Activated CD4-positive, alpha-beta T cell treated with anti-CD3 and anti-CD28 coated beads, Interleukin-2, amount 10 ng/mL, durations not matched to agents 24 days and 14 days (primary cell): ENCODE measurements at regions not wholly inside any gene's neighbourhood (a gene's known extent, or its start where the extent isn't known, plus 50 kb on each side); places are given as distances from the start of the nearest gene placed in this dataset.
"Not testable (repeated sequence)": the region's sequence is repeated elsewhere in the genome, so short reads cannot be mapped to it uniquely, and the experiment has no call there.

Source experiments
- DNase-seq: peaks from one replicate; pipeline ENCODE4 v3.0.0; 2022
- H3K27ac Mint-ChIP-seq: one replicate; pipeline ENCODE4 v1.8.0; 2022; ENCODE audit warnings: mild to moderate bottlenecking, mixed read lengths
- H3K27me3 Mint-ChIP-seq: one replicate; pipeline ENCODE4 v1.8.0; 2022; ENCODE audit warnings: mixed read lengths
- H3K36me3 Mint-ChIP-seq: one replicate; pipeline ENCODE4 v1.8.0; 2022; ENCODE audit warnings: low read depth, mild to moderate bottlenecking, mixed read lengths
- H3K4me1 Mint-ChIP-seq: one replicate; pipeline ENCODE4 v1.8.0; 2021; ENCODE audit warnings: mixed read lengths
- H3K4me3 Mint-ChIP-seq: one replicate; pipeline ENCODE4 v1.8.0; 2022; ENCODE audit warnings: mild to moderate bottlenecking, moderate library complexity, mixed read lengths
- H3K9me3 Mint-ChIP-seq: one replicate; pipeline ENCODE4 v1.8.0; 2021; ENCODE audit warnings: mixed read lengths
- intact Hi-C: fragments of 100-400 bp; cut with micrococcal nuclease; formaldehyde crosslinking; loops from one replicate; pipeline ENCODE4 v1.15.1; 2023

- Mint-ChIP-seq H3K27ac (no peak overlapping the region), H3K4me3 (no peak overlapping the region), H3K36me3 (no peaks in the 10 kb centered on the region), H3K4me1 (peaks cover 4% of the 10 kb centered on the region), H3K27me3 (peaks cover 5% of the 10 kb centered on the region), H3K9me3 (no peaks in the 10 kb centered on the region)
- peak; percentile 57 for DNase-seq
- intact Hi-C loops: no loop called here
Observed at GRCh38 chr15:89003865-89004725, 84.2 kb upstream of the ABHD2 start.

DNA sequence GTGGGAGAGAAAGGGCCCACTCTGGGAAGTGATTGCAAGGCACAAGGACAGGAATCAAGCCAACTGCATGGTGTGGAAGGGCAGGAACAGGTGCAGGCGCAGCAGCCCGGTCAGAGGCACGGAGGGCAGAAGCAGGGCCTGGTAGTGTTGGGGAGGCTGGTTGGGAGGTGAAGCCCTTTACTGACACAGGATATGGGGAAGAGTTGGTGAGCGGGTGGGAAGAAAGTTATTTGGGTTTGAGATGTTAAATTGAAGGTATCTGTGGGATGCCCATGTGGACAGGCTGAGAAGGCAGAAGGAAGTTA is 83.6 kb upstream of the ABHD2 start:
- Mint-ChIP-seq H3K36me3 (no peaks in the 10 kb centered on the region), H3K27ac (no peak overlapping the region), H3K4me1 (peaks cover 4% of the 10 kb centered on the region), H3K27me3 (peaks cover 5% of the 10 kb centered on the region), H3K4me3 (no peak overlapping the region), H3K9me3 (no peaks in the 10 kb centered on the region)
- no peak for DNase-seq
- intact Hi-C loops: no loop called here

DNA sequence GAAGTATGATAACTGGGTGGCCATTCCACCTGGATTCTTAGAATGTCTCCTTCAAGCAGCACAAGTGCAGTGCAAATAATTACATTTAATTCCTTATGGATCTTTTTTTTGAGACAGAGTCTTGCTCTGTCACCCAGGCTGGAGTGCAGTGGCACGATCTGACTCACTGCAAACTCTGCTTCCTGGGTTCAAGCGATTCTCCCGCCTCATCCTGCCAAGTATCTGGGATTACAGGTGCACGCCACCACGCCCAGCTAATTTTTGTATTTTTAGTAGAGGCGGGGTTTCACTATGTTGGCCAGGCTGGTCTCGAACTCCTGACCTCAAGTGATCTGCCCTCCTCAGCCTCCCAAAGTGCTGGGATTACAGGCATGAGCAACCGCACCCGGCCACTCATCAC is 80.7 kb upstream of the ABHD2 start:
- H3K9me3 Mint-ChIP-seq, H3K36me3 Mint-ChIP-seq, intact Hi-C loops, H3K4me3 Mint-ChIP-seq, H3K27me3 Mint-ChIP-seq, H3K4me1 Mint-ChIP-seq, H3K27ac Mint-ChIP-seq, DNase-seq: not testable (repeated sequence)

DNA sequence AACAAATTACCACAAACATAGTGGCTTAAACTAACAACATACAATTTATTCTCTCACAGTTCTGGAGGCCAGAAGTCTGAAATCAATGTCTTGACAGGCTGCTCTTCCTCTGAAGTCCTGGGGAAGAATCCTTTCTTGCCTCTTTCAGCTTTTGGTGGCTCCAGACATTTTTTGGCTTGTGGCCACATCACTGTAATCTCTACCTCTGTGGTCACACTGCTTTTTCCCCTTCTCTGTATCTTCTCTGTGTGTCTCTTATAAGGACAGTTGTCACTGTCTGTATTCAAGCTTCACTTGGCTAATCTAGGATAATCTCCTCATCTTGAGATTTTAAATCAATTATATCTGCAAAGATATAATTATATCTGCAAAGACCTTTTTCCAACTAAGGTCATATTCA is 80.3 kb upstream of the ABHD2 start:
- Mint-ChIP-seq H3K4me1 (no peaks in the 10 kb centered on the region), H3K4me3 (no peak overlapping the region), H3K27me3 (peaks cover 7% of the 10 kb centered on the region), H3K36me3 (no peaks in the 10 kb centered on the region), H3K9me3 (no peaks in the 10 kb centered on the region), H3K27ac (no peak overlapping the region)
- DNase-seq: no peak
- intact Hi-C loops: no loop called here

DNA sequence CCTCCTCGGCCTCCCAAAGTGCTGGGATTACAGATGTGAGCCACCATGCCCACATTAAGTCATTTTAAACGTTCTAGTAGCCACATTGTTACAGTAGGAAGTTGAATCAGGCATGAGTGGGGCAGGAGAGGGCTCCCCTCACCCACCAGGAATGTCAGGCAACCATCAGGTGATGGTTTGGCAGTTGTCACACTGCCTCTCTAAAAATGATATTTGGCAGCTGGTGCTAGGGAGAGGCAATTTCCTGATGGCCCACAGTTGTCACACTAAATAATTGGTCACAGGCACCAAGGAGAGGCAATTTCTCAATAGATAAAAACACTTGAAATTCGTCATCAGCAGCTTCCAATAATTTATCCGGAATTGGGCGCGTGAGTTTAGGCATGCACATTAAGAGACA is 79.2 kb upstream of the ABHD2 start:
- DNase-seq: no peak
- Mint-ChIP-seq H3K36me3 (no peaks in the 10 kb centered on the region), H3K27me3 (peaks cover 12% of the 10 kb centered on the region), H3K27ac (no peak overlapping the region), H3K9me3 (peaks cover 4% of the 10 kb centered on the region), H3K4me3 (no peak overlapping the region), H3K4me1 (no peaks in the 10 kb centered on the region)
- intact Hi-C loops: no loop called here

GRCh38 chr15:89015412-89016097 is 72.7 kb upstream of the ABHD2 start:
- H3K36me3 Mint-ChIP-seq: no peaks in the 10 kb centered on the region
- intact Hi-C loops: no loop called here
- no peak overlapping the region for H3K4me3 Mint-ChIP-seq
- peaks cover 31% of the 10 kb centered on the region for H3K27me3 Mint-ChIP-seq
- peaks cover 19% of the 10 kb centered on the region for H3K4me1 Mint-ChIP-seq
- H3K9me3 Mint-ChIP-seq: peaks cover 4% of the 10 kb centered on the region
- peak overlapping the region; percentile 18 for H3K27ac Mint-ChIP-seq
- no peak for DNase-seq

DNA sequence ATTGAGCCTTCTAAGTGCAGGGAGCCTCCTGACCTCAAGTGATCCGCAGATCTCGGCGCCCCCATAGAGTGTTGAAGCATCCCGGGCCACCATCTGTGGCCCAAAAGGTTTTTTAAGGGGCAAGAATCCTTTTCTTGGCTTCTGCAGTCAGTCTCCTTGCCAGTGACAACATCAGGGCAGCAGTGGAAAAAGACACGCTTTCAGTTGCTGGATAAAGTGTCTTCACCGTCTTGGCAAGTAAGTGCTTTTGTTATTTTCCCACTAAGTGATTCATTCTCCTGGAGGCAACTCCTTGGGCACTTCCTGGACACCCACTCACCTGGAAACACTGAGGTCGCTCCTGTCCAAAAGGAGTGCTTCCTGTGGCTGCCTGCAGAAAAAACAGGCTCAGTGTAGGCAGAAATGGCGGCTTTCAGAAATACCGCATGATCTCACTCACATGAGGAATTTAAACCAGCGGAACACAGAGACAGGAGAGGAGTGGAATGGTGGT is 71.7 kb upstream of the ABHD2 start:
- peaks cover 33% of the 10 kb centered on the region for H3K27me3 Mint-ChIP-seq
- no peaks in the 10 kb centered on the region for H3K36me3 Mint-ChIP-seq
- intact Hi-C loops: loop anchor here (1.0 kb wide), 2 partner anchors 112 to 122 kb away; no protein-coding TSS in a partner anchor
- peaks cover 4% of the 10 kb centered on the region for H3K9me3 Mint-ChIP-seq
- peaks cover 19% of the 10 kb centered on the region for H3K4me1 Mint-ChIP-seq
- DNase-seq: no peak
- no peak overlapping the region for H3K27ac Mint-ChIP-seq
- H3K4me3 Mint-ChIP-seq: peak overlapping the region; percentile 17

- Mint-ChIP-seq H3K4me3 (peak overlapping the region; percentile 74), H3K27ac (no peak overlapping the region), H3K4me1 (peaks cover 19% of the 10 kb centered on the region), H3K36me3 (no peaks in the 10 kb centered on the region), H3K9me3 (peaks cover 4% of the 10 kb centered on the region), H3K27me3 (peaks cover 35% of the 10 kb centered on the region)
- DNase-seq: peak; percentile 95
- intact Hi-C loops: loop anchor here (1.0 kb wide), 2 partner anchors 113 to 123 kb away; no protein-coding TSS in a partner anchor
Observed at GRCh38 chr15:89017370-89018066, 70.7 kb upstream of the ABHD2 start.

GRCh38 chr15:89018207-89018606 is 70.0 kb upstream of the ABHD2 start:
- H3K27me3 Mint-ChIP-seq: peaks cover 32% of the 10 kb centered on the region
- H3K9me3 Mint-ChIP-seq: peaks cover 3% of the 10 kb centered on the region
- H3K4me1 Mint-ChIP-seq: peaks cover 19% of the 10 kb centered on the region
- H3K27ac Mint-ChIP-seq: no peak overlapping the region
- H3K4me3 Mint-ChIP-seq: no peak overlapping the region
- DNase-seq: no peak
- H3K36me3 Mint-ChIP-seq: no peaks in the 10 kb centered on the region
- intact Hi-C loops: no loop called here

DNA sequence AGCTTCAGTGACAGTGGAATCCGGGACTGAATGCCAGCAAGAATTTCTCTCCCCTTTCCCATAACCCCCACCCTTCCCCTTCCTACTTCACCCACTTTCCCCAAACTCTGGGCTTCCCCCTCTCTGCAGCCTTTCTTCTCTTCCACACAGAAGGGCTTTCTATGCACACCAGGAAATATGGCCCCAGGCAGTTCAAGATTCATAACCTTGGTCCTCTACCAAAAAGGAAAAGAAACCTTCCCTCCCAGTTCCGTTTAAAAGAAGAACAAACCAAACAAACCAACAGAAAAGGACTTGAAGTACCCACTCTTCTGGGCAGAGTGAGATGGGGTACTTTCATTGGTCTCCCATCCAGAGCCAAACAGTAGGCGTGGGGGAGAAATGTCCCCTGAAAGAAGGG is 68.8 kb upstream of the ABHD2 start:
- Mint-ChIP-seq H3K27me3 (peaks cover 30% of the 10 kb centered on the region), H3K4me3 (no peak overlapping the region), H3K9me3 (no peaks in the 10 kb centered on the region), H3K27ac (no peak overlapping the region), H3K36me3 (no peaks in the 10 kb centered on the region), H3K4me1 (peaks cover 19% of the 10 kb centered on the region)
- intact Hi-C loops: no loop called here
- no peak for DNase-seq

GRCh38 chr15:89021224-89021623 is 67.0 kb upstream of the ABHD2 start:
- Mint-ChIP-seq H3K27me3 (peaks cover 19% of the 10 kb centered on the region), H3K4me1 (peaks cover 17% of the 10 kb centered on the region), H3K4me3 (no peak overlapping the region), H3K9me3 (no peaks in the 10 kb centered on the region), H3K36me3 (no peaks in the 10 kb centered on the region), H3K27ac (no peak overlapping the region)
- intact Hi-C loops: no loop called here
- DNase-seq: no peak

DNA sequence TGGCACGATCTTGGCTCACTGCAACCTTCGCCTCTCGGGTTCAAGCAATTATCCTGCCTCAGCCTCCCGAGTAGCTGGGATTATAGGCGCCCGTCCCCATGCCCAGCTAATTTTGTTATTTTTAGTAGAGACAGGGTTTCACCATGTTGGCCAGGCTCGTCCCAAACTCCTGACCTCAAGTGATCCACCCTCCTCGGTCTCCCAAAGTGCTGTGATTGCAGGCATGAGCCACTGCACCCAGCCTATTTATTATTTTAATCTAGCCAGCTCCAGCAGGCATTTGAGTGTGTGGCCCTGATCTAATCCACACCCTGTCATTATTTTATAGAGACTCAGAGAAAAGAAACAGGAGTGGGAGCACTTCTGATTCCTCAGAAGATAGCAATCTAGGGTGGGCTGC is 66.4 kb upstream of the ABHD2 start:
- peaks cover 18% of the 10 kb centered on the region for H3K27me3 Mint-ChIP-seq
- intact Hi-C loops, H3K27ac Mint-ChIP-seq: not testable (repeated sequence)

DNA sequence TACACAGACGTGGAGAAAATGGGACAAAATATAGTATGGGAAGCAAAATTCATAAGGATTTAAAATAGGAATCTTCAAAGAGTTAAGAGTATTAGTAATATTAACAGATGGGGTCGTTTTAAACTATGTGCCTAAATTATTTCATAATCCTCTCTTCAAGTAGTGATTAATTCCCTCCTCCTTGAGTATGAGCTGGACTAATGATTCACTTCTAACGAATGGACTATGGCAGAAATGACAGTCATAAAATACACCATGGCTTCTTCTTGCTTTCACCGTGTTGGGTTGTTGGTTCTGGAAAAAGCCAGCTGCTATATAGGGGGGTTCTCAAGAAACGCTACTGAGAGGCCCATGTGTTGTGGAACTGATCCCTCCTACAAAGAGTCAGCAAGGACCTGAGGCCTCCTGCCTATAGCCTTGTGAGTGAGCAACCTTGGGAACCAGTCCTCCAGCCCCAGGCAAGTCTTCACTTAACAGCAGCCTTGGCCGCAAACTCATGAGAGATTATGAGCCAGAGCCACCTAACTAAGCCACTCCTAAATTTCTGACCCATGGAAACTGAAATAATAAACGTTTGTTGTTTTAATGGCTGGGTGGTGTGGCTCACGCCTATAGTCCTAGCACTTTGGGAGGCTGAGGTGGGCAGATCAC is 64.8 kb upstream of the ABHD2 start:
- no peaks in the 10 kb centered on the region for H3K9me3 Mint-ChIP-seq
- no peak overlapping the region for H3K27ac Mint-ChIP-seq
- no peak overlapping the region for H3K4me3 Mint-ChIP-seq
- no peaks in the 10 kb centered on the region for H3K36me3 Mint-ChIP-seq
- DNase-seq: no peak
- no peaks in the 10 kb centered on the region for H3K4me1 Mint-ChIP-seq
- H3K27me3 Mint-ChIP-seq: peaks cover 16% of the 10 kb centered on the region
- intact Hi-C loops: no loop called here

More for the DNA sequence above, 66.4 kb upstream of the ABHD2 start:
- H3K9me3 Mint-ChIP-seq, DNase-seq, H3K4me3 Mint-ChIP-seq, H3K36me3 Mint-ChIP-seq: not testable (repeated sequence)
- H3K4me1 Mint-ChIP-seq: peaks cover 12% of the 10 kb centered on the region
